Renal pelvis (tissue), 1 donor: ENCODE measurements at regions not wholly inside any gene's neighbourhood (a gene's known extent, or its start where the extent isn't known, plus 50 kb on each side); places are given as distances from the start of the nearest gene placed in this dataset.
A peak's percentile ranks its signal among the peaks of the same experiment; 100 is the strongest.

Experiments used
- DNase-seq: peaks from one replicate; pipeline ENCODE4 v3.0.0-alpha.2; 2013

DNA sequence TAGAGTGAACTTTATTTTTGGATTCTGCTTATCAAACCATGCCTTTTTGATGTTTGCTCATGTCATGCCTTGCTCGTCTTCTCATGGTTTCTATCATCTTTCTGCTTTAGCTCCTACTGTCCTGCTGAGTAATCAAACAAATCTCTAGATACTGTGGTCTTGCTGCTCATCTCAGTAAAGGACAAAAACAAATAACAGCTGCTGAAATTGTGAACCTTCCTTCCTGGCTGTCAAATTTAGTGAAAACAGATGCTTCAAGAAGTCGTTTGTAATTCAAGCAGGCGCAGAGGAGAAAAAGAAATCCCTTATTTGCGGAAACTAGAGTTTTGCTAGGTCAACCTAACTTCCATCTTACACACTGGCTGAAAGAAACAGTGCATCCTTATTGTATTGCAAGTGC lies 616.1 kb upstream of the ALCAM start:
- DNase-seq, result peak; percentile 41

- no peak for DNase-seq
Measured at GRCh38 chr3:104755791-104756190, 610.9 kb upstream of the ALCAM start.

GRCh38 chr3:104763007-104763406 lies 603.7 kb upstream of the ALCAM start:
- DNase-seq, result no peak

DNA sequence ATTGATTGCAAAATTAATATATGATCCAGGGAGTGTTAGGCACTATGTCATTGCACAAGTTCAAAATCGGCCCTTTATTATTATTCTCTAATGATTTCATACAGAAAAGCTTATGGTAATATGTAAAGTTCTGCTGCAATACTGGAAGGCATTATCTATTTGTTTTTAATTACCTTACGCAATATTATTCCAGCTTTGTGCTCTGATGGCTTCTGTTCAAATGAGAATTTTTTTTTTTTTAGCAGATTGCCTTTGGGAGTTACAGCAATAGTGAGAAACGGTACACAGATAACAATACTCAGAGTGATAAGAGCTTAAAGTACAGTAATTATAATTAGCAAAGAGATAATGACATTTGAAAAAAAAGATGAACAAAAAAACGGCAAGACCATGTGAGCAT lies 602.2 kb upstream of the ALCAM start:
- DNase-seq, result no peak

- no peak for DNase-seq
Measured at GRCh38 chr3:104768886-104769285, 597.8 kb upstream of the ALCAM start.

DNA sequence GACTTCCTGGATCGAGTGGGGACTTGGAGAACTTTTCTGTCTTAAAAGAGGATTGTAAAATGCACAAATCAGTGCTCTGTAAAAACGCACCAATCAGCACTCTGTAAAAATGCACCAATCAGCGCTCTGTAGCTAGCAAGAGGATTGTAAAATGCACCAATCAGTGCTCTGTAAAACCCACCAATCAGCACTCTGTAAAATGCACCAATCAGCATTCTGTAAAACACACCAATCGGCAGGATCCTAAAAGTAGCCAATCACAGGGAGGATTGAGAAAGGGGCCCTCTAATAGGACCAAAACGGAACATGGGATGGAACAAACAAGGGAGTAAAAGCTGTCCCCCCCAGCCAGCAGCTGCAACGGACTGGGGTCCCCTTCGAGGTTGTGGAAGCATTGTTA lies 587.4 kb upstream of the ALCAM start:
- DNase-seq, result no peak

DNA sequence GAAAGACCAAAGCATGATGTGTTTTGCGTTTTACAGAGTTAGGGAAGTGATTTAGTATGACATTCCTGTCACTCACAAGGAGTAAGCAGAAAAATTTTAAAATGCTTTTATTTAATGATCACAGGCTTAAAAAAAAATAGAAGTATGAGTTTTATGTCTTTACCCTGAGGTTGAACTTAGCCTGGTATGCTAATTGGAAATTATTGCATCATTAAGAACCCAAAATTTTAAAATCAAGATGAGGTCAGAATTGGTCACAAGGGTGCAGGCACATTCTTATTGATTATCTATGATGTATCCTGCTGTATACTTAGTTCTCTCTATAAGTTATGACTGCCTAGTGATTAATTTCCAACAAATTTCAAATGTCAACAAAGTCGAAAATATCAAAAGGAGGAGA lies 585.6 kb upstream of the ALCAM start:
- no peak for DNase-seq

DNA sequence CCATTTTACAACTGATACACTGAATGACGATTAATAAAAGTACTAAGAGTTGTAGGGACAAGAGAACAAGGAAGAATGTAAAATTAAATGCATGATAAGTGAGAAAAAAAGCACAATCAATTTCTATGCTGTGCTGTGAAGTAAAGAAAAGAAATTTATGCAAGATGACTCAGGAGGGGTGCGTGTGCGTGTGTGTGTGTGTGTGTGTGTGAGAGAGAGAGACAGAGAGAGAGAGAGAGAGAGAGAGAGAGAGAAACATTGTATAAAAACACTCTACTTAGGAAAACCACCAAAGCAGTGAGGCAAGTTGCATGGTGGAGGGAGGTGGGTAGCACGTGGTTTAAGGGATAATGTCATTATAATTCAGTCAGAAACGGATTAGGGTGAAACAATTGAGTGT lies 580.8 kb upstream of the ALCAM start:
- no peak for DNase-seq

DNA sequence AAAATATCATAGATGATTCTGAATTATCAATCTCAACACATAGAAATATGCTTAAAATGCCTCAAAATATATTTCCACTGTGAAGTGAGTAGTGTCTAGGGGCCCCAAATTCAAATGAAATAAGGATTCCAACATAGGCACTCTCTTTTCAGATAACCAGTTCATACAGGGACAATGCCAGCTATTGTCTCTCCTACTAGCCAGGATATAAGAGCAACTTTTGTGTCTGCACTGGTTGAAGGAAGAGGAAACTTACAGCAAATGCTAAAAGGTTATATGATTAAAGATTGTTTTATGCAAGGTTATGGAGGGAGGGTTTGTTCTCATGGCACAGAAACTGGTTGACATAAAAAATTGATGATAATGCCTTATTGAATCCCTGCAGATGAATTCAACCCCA lies 579.4 kb upstream of the ALCAM start:
- DNase-seq, result no peak

DNA sequence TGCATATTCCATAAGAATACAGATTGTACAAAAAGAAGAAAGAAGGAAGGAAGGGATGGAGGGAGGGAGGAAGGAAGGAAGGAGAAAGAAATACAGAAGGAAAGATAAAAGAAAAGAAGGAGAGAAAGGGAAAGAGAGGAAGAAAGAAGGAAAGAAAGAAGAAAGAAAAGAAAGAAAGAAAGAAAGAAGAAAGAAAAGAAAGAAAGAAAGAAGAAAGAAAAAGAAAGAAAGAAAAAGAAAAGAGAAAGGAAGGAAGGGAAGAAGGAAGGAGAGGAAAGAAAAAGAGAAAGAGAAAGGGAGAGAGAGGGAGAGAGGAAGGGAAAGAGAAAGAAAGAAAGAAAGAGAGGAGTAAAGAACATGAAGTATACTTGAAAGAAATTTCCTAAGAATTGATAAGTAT lies 577.9 kb upstream of the ALCAM start:
- no peak for DNase-seq

- no peak for DNase-seq
Measured at GRCh38 chr3:104791331-104791730, 575.4 kb upstream of the ALCAM start.

DNA sequence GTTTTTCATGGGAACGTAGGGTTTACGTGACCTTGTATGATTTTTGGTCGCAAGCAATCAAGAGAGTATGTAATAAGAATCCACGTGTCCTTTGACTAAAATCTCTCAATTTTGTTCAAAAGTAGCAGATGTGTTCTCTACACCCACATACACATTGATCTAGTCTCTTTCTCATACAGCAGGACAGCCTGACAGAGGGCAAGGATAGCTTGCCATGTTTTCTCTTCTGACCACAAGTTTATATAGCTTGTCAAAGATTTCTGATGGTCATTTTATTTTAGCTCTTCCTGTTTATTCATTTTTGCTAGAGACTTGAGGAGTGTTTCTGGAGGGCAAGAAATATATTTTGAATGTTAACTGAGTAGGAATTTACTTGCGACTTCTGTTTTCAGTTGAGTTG lies 570.2 kb upstream of the ALCAM start:
- DNase-seq, result no peak

DNA sequence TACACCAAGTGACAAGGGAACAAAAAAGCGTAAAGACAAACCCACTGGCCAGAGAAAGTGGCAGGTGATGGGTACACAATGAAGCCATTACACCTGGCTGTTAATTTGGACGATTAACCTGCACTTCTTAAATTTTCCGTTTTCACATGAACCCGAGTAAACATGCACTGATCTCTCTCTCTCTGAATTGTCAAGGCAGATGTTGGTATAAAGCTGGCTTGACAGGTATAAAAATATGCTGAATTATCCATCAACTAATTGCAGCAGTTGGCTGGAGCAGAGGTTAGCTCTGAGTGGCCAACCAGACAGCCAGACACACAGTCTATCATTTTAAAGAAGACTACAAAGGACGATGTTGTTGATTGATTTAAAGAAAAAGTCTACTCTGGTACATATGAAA lies 561.7 kb upstream of the ALCAM start:
- no peak for DNase-seq

- DNase-seq, result no peak
Measured at GRCh38 chr3:104805508-104805907, 561.2 kb upstream of the ALCAM start.

GRCh38 chr3:104810896-104811295 lies 555.8 kb upstream of the ALCAM start:
- DNase-seq, result no peak

DNA sequence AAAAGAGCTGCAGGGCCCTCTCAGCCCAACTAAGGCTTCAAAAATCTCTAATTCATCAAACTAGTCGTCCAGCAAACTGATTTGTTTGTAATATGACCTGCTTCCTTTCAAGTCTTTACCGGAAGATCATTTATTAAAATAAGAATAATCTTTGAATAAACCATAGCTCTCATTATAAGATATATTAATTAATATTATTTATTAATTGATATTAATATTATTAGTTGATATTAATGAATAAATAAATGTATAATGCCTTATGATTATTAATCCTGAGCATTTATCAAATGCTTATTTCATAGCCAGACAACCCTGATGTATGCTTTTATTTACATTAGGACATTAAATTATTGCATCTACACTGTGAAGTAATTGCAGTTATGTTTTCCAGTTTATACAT lies 550.7 kb upstream of the ALCAM start:
- no peak for DNase-seq

DNA sequence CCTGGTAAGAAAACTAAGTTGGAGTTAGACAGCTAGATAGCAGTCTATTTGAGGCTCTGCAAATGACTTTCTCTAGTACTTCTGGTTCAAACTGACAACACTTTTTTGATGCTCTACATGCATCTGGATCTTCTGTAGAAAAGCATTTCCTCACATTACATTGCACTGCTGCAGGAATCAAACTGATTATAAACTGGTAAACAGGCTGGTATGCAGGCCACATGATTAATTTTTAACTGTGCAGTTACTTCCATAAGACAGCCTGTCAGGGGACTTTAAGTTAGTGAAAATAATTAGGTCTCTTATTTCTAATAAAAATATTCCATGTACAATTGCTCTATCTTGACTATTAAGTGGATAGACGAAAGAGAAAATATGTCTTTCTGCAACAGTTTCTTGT lies 550.0 kb upstream of the ALCAM start:
- DNase-seq, result no peak

DNA sequence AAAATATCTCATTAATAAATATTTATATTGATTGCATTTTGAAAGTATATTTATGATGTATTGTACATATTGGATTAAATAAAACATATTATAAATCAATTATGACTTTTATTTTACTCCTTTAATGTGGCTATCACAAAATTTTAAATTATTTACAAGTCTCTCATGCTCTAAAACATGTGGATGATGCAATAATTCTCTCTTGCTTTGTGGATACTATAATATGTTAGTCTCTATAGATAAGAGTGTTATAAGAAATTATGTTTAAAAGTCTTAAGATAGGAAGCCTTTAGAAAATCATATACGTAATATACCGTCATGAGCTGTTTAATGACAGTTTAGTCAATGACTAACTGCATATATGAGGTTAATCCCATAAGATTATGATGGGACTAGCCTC lies 547.4 kb upstream of the ALCAM start:
- DNase-seq, result no peak

DNA sequence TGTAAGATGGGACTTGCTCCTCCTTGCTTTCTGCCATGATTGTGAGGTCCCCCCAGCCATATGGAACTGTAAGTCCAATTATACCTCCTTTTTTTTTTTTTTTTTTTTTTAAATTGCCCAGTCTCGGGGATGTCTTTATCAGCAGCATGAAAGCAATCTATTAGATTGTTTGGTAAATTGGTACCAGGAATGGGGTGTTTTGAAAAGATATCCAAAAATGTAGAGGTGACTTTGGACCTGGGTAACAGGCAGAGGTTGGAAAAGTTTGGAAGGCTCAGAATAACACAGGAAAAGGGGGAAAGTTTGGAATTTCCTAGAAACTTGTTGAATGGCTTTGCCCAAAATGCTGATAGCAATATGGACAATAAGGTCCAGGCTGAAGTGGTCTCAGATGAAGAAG lies 545.8 kb upstream of the ALCAM start:
- DNase-seq, result no peak

DNA sequence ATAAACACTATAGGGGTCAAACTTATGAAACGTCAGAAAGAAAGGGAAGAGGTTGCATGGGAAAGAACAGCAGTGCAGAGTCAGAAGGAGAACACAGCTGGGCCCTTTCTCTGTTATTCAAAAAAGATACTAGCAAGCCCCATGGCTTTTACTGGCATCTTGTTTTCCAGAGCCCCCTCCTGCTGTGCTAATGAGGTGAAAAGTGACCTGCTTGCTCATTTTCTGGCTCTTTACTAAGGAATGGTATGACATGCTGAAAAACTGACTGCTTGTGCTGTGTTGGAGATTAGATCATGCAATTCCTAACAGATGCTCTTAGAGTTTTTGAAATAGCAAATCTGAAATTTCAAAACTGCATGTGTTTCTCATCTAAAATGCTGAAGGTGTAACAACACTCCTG lies 541.6 kb upstream of the ALCAM start:
- DNase-seq, result no peak

- no peak for DNase-seq
Measured at GRCh38 chr3:104831071-104831470, 535.6 kb upstream of the ALCAM start.

DNA sequence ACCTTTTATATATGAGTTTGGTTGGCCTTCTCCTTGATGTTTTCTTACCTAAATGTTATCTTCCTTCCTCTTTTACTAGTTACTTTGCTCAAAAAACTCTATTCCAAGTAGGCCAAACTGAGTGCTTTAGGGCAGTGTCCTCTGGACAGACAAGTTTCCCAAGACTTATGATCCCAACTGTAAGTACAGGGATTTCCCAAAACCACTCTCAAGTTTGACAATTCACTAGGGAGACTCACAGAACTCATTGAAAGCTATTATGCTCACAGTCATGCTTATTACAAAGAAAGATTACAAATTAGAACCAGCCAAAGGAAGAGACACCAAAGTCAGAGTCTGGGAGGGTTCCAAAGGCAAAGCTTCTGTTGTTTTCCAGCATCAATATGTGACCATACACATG lies 534.2 kb upstream of the ALCAM start:
- no peak for DNase-seq

DNA sequence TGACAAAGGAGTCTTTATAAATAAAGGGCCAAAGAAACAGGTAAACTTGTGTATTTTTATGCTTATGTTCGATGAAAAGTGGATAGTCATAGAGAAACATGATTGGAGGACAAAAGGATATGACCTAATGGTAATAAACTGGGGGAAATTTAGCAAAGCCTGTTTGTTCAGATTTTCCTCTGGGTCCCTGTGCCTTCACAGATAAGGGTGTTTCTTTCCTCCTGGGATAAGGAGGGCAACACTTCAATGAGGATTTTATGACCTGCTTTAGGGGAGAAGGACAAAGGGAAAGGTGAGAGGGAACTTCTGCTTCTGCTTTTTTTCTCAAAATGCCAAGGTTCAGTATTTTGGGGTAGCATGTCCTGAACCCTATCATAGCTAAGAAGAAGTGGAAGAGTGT lies 531.3 kb upstream of the ALCAM start:
- no peak for DNase-seq

- DNase-seq, result no peak
Measured at GRCh38 chr3:104846270-104846669, 520.4 kb upstream of the ALCAM start.

GRCh38 chr3:104849070-104849469 lies 517.6 kb upstream of the ALCAM start:
- no peak for DNase-seq
